ENCODE measurements at regions not wholly inside any gene's neighbourhood (a gene's known extent, or its start where the extent isn't known, plus 50 kb on each side); places are given as distances from the start of the nearest gene placed in this dataset.
"Not testable (repeated sequence)": the region's sequence is repeated elsewhere in the genome, so short reads cannot be mapped to it uniquely, and the experiment has no call there.

DNA sequence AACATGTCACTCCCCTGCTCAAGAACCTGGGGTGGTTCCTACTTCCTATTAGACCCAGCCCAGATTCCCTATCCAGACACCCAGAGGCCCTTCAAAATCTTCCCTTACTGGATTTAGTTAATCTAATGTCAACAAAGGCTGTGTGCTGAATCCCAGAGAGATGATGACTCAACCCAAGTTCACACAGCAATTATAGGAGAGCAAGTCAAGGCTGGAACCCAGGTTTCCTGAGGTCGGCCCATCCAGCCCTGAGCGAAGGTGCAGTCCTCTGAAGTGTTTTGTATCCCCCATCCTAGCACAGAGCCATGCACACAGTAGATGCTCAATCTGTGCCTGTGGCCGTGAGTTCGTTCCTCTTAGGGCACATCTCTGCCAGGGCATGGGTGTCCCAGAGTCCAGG is 452.1 kb downstream of the GOLGA6L6 start:
- DNase-seq (ENCODE audit: low read depth), result not testable (repeated sequence)

DNA sequence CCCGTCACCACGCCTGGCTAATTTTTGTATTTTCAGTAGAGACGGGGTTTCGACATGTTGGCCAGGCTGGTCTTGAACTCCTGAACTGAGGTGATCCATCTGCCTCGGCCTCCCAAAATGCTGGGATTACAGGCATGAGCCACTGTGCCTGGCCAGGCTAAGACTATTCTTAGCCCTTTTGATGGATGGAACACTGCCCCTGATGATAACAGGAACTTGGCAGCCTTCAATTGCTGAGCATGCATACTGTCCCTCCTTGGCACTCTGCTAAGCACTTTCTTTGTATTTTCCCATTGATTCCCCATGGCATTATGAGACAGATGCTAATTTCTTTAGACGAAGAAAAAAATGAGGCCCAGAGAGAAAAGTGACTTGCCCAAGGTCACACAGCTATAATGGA is 457.6 kb downstream of the GOLGA6L6 start:
- not testable (repeated sequence) for DNase-seq (ENCODE audit: low read depth)

DNA sequence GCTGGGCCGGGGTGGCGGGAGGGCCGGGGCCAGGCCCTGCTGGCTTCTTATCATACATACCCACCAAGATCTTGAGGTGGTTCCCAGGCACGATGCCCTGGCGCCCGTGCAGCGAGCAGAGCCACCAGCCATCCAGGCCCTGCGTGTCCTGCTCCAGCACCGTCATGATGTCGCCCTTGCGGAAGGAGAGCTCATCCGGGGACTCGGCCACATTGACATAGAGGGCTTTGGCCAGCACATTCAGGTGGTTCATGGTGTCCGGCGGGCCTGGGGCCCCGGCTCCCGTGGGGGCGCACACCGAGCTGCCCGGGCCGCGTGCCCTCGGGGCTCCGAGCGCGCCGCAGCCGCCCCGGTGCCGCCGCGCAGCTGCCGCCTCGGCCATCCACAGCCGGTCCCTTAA is 467.5 kb downstream of the GOLGA6L6 start:
- not testable (repeated sequence) for DNase-seq (ENCODE audit: low read depth)

DNA sequence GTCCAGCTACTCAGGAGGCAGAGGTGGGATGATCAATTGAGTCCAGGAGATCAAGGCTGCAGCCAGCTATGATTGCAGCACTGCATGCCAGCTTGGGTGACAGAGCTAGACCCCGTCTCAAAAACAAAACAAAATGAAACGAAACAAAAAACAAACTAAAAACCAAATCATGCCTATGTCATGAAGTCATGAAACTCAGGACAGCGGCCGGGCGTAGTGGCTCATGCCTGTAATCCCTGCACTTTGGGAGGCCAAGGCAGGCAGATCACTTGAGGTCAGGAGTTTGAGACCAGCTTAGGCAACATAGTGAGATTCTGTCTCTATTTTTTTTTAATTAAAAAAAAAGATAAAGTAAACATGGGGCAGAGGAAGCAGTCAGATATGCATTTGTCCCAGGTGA is 472.6 kb downstream of the GOLGA6L6 start:
- not testable (repeated sequence) for DNase-seq (ENCODE audit: low read depth)

DNA sequence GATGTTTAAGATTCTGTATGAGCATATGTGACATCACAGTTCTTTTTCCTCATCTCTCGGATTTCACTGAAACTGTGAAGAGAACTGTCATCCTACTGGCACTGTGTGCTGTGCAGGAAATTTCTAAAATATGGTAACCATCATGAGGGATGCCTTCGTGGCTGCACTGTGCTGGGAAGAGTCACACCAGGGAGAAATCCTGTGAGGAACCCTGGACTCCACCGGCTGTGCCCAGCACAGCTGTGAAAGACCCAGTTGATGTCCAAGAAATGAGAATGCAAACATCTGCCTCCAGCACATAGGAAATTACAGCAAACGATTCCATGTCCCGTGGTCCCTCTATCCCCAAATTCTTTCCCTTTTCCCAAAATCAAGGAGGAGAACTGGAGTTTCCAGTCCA is 475.4 kb downstream of the GOLGA6L6 start:
- DNase-seq (ENCODE audit: low read depth), result not testable (repeated sequence)

DNA sequence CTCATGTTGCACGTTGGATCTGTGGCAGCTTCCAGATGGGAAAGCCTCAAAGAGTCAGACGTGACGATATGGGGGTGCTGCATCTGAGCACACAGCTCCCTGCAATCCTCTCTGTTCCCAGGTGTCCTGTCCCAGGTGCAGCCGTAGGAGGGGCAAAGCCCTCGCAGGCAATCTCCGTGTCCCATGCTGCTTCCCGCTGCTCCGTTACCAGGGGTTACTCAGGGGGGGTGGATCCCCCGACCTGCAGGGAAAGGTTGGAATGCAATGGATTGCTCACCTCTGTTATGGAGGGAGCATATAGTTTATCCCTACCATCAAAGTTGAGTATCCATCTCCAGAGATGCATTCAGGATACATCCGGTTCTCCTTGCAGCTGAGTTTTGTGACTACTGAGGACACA is 476.1 kb downstream of the GOLGA6L6 start:
- DNase-seq (ENCODE audit: low read depth), result not testable (repeated sequence)

DNA sequence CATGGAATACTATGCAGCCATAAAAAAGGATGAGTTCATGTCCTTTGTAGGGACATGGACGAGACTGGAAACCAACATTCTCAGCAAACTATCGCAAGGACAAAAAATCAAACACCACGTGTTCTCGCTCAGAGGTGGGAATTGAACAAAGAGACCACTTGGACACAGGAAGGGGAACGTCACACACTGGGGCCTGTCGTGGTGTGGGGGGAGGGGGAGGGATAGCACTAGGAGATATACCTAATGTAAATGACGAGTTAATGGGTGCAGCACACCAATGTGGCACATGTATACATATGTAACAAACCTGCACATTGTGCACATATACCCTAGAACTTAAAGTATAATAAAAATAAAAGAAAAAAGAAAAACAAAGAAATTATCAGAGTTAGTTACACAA is 478.4 kb downstream of the GOLGA6L6 start:
- DNase-seq (ENCODE audit: low read depth), result not testable (repeated sequence)

DNA sequence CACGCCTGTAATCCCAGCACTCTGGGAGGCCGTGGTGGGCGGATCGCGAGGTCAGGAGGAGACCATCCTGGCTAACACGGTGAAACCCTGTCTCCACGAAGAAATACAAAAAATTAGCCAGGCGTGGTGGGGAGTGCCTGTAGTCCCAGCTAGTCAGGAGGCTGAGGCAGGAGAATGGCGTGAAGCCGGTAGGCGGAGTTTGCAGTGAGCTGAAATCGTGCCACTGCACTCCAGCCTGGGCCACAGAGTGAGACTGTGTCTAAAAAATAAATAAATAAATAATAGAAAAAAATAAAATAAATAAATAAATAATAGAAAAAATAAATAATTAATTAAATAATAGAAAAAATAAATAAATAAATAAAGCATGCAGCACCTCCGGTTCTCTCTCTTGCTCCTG is 480.8 kb downstream of the GOLGA6L6 start:
- not testable (repeated sequence) for DNase-seq (ENCODE audit: low read depth)

DNA sequence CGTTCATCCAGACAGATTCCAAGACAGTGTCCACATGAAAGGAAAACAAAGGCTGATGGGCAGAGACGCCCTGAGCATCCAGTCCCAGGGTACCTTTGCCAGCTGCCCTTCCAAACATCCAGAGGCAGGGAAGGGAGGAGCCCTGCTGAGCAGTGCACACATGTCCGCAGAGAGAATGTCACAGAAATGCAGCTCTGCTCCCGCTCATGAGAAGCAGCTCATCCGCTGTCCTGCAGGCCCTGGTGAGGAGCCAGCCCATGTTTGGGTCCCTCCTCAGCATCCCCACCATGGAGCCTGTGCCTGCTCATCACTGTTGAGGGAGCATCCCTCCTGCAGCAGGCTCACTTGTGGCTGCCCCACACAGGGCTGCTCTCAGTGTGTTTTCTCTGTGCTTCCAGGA is 484.7 kb downstream of the GOLGA6L6 start:
- DNase-seq (ENCODE audit: low read depth), result not testable (repeated sequence)

DNA sequence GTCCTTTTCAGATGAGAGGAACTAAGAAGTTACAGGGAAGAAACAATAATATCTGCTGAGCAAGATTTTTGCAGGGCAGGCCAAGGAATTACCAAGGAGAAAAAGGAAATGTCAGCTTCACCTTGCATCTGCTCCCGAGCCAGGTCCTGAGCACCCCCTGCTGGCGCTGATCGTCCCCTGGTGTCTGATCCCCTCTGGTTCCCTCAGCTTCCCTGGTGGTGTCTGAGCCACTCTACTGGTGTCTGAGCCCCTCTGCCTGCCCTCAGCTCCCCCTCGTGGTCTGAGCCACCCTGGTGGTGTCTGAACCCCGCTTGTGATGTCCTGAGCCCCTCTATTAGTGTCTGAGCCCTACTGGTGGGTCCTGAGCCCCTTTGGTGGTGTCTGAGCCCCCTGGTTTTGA is 485.7 kb downstream of the GOLGA6L6 start:
- DNase-seq (ENCODE audit: low read depth), result not testable (repeated sequence)

DNA sequence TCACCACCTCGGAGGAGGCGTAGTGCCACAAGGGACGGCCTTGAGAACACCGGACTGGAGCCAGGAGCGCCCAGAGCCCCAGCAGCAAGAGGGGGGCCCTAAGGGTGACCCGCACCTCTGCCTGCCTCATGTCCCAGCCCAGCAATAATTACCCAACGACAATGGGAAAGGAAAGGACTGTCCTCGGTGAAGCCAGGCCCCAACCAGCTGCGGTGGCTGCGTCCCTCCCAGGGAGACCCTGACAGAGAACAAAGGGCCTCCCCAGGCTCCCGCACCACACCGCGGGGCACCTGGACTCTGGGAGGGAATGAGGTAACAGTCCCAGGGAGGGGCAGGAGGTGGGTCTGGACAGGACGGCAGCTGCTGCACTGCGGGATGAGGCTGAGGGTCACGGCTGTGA is 493.4 kb downstream of the GOLGA6L6 start:
- DNase-seq (ENCODE audit: low read depth), result not testable (repeated sequence)

DNA sequence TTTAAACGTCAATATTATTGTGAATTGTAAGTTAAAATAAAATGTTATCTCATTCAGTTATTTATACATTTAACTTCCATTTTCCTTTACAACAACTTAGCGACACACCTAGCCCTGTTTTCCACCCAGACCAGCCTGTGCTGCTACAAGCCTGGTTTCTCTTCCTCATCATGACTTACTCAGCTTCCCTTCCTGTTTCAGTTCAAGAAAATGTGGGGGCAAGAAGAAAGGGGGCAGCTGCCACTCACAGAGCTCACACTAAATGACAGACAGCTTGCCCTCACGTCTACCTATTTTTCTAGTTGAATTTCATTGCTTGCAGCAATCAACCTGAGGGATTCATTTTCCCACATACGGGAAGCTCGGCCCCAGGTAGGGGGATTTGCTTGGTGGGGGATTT is 496.4 kb downstream of the GOLGA6L6 start:
- DNase-seq (ENCODE audit: low read depth), result not testable (repeated sequence)

DNA sequence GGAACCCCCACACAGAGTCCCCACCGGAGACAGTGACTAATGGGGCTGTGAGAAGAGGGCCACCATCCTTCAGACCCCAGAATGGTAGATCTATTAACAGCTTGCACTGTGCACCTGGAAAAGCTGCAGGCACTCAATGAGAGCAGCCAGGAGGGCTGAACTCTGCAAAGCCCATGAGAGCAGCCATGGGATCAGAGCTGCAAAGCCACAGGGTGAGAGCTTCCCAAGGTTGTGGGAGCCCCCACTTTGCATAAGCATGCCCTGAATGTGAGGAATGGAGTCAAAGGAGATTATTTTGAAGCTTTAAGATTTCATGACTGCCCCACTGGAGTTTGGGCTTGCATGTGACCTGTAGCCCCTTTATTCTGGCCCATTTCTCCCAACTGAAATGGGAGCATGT is 500.9 kb downstream of the GOLGA6L6 start:
- not testable (repeated sequence) for DNase-seq (ENCODE audit: low read depth)

DNA sequence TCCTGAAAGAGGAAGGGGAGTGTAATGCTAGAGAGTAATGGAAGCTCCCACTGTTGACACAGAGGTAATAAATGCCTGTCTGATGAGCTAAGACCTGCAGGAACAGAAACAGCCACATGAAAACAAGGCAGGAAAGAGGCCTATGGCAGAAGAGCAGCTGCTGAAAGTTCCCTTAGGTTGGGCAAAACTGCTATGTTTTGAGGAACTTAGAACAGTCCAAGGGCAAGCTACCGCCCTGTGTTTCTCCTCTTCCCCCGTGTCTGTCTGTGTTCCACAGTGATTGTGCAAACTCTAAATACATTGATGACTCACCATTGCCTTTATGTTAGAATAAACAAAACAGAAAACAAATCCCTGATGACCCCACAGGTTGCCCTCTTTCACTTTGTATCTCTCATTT is 516.6 kb downstream of the GOLGA6L6 start:
- DNase-seq (ENCODE audit: low read depth), result not testable (repeated sequence)

DNA sequence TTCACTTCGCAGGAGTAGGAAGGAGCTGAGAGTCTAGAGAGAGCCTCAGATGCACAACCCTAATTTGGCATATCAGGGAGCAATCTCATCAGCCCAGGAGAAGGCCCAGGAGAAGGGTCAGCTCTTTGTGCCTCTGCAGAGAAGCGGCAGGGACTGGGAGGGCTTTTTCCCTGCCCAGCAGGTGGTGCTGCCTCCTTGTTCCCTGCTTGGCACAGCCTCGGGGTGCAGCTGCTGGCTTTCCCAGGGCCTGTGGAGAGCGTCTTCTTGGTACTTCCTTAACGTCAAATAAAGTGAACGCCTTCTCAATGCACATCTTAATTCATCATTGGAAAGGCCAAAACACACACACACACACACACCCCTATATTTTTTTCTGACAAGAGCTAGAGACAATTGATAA is 519.3 kb downstream of the GOLGA6L6 start:
- not testable (repeated sequence) for DNase-seq (ENCODE audit: low read depth)

DNA sequence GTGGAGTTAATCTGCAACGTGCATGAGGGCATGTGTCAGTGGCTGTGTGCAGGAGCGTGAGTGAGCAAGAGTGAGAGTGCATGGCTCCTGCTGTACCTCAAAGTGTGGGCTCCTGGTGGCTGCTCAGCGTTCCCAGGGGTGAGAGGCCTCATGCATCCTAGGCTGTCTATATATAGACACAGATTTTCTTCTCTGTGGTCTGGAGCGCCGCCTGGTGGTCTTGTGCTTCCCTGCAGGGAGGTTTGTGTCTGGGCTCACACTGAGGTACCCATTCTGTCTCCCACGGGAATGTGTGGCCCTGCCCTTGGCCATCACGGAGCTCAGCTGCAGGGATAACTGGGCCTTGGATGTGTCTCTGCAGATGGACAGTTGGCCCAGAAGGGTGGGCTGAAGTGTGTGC is 520.2 kb downstream of the GOLGA6L6 start:
- not testable (repeated sequence) for DNase-seq (ENCODE audit: low read depth)

DNA sequence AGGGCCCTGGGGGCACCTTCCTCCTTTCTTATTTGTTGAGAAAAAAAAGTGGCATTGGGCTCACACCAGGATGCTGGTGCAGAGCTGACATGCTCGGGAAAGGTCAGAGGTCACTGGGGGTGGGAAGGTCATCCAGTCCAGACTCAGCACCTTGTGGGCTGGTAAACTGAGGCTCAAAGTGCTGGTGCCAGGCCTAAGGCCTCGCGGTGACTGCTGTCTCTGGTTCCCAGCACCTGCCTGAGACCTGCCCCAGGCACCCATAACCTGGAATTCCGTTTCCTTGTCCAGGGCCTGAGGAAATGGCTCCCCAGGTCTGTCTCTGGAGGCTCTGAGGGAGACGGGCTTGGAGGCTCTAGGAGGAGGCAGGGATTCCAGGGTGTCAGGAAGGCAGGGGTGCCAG is 521.0 kb downstream of the GOLGA6L6 start:
- DNase-seq (ENCODE audit: low read depth), result not testable (repeated sequence)

DNA sequence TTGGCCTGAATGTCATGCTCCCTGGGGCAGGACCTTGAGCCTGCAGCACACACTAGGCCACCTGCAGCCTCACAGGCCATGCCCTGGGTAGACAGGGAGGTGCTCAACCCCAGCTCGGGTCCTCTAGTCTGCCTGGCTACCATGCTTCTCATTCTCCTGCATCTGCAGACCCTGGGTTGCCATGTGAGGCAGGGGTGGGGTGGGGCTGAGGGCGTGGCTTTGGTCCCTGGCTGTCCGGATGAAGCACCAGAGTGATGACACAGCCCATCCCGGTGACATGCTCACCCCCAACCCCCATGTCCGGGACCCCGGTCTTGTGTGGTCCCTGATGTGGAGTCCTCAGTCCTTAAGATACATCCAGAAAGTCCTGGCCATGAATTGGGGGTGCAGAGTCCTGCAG is 521.8 kb downstream of the GOLGA6L6 start:
- not testable (repeated sequence) for DNase-seq (ENCODE audit: low read depth)

DNA sequence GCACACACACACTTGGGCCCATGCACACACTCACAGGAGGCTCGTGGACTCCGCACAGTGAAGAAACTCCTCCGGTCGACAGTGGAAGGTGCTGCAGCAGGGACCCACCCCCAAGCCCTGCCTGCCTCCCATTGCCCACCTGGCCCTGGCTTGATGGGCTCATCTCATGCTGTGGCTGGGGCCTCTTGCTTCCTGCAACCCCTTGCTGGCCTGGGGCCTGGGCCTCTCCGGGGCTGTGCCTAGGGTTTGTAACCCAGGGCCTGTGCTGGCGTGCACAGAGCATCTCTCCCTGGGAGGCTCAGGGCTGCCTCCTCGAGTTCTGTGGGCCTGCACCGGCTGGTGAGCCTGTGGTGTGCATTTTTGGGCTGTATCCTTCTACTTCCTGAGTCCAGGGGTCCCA is 524.0 kb downstream of the GOLGA6L6 start:
- not testable (repeated sequence) for DNase-seq (ENCODE audit: low read depth)

DNA sequence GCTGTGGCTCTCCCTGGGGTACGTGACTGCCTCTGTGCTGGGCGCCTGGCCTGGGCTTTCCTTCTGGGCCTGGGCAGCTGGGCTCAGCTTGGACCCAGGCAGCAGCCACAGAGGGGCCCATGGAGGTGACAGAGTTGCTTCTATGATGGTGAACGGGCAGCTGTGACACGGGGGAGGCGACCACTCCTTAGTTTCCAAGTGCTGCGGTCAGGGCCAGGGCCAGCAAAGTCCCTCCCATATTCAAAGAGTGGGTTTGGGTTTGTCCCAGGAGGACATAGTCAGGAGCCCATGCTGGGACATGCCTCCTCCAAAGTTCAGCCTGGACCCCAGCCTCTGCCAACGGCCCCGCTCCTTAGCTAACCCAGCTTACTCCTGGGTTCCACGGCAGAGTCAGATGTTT is 524.7 kb downstream of the GOLGA6L6 start:
- not testable (repeated sequence) for DNase-seq (ENCODE audit: low read depth)

DNA sequence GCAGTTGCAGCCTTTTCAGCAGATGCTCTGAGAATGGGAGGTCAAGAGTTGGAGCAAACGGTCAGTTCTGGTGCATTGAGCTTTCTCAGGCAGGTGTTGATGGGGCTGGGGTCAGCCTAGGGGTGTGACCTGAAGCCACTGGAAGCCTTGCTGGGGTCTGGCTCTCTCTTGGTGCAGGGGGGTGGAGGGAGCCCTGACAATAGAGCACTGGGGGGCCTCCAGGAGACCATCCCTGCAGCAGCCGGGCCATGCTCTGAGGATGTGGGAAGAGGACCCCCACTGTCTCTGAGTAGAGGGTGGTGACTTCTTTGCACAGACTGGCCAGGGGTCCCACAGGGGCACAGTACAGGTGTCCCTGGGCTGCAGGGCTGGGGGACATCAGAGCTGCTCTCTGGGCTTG is 528.8 kb downstream of the GOLGA6L6 start:
- not testable (repeated sequence) for DNase-seq (ENCODE audit: low read depth)

DNA sequence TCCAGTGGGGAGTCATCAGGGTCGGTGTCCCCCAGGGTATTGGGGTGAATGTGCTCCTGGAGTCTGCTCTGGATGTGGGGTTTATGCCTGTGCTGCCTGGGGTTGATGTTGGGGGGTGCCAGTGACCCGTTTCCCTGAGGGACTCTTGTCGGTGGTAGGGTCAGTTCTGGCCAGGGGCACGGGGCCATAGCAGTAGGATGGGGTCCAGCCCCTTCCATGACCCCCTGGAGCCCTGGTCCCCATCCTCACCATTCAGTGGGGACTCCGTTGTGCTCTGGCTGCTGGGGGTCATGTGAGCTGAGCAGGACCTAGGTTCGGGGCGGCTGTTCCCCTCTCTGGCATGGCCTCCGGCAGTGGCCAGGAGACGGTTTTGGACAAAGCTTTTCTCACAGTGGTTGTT is 530.8 kb downstream of the GOLGA6L6 start:
- not testable (repeated sequence) for DNase-seq (ENCODE audit: low read depth)

DNA sequence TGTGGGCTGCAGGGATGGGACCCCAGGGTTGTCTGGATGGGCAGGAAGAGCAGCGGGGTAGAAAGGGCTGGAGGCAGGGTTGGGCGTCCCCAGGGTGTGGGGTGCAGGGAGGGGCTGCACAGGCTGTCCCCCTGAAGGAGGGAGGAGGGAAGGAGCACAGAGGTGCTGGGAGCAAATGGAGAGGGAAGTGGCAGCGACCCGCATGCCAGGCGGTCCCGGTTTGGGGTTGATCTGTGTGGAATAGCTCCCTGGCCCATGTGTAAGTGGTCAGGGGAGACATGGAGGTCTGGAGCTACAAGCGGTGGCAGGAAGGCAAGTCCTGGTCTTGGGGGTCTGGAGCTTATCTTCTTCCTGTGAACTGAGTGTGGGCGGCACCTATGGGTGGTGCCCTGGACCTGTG is 532.0 kb downstream of the GOLGA6L6 start:
- not testable (repeated sequence) for DNase-seq (ENCODE audit: low read depth)

DNA sequence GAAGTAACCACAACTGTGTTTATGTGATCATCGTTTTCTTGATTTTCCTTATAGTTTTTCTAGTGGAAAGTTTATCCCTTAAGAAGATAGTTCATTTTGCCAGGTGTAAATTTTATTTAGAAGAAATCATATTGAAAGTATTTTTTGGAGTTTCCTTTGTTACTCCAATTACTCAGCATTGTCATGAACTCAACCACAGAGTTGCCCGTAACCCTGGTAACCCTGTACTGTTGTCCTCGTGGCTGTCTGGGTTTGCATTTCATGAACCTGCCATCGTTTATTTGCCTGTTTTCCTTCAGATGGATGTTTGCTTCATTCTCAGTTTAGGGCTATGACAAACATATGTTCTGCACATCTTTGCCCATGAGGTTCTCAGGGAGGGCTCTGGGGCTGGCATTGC is 534.3 kb downstream of the GOLGA6L6 start:
- not testable (repeated sequence) for DNase-seq (ENCODE audit: low read depth)

DNA sequence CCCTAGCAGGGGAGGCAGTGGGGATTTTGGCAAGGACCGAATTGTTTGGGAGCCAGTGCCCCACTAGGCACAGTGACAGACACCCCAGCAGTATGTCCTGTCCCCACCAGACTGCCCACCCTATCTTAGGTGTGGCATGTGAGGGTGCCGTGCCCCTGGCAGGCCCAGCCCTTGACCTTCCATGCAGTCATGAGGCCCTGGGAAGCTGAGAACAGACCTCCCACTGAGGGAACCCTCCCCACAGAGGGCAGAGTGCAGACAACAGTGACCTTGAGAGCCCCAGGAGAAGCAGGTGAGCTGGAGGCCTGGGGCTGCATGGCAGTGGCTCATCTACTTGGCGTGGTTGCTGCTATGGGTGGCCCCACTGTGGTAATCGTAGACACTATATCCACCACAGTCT is 538.1 kb downstream of the GOLGA6L6 start:
- DNase-seq (ENCODE audit: low read depth), result not testable (repeated sequence)

Measured in stimulated activated CD8-positive, alpha-beta memory T cell treated with anti-CD3 and anti-CD28 coated beads, Interleukin-15, amount 100 ng/mL, for 1 hour (primary cell).